ENCODE measurements at regions not wholly inside any gene's neighbourhood (a gene's known extent, or its start where the extent isn't known, plus 50 kb on each side); places are given as distances from the start of the nearest gene placed in this dataset.

GRCh38 chr18:30409120-30409519 is 633.4 kb downstream of the DSC3 start:
- no peak overlapping the region for H3K4me3 ChIP-seq
- no peak for DNase-seq (ENCODE audit: low read depth in 1 of 2, low spot score in 1 of 2)
- WGBS (ENCODE audit: missing lambda C conversion rate), result 0% methylated on average over 3 of the region's 3 CpGs
- H3K4me2 ChIP-seq, result no peak overlapping the region
- TF ChIP-seq BCL3 (IDR thresholded peaks at IDR 0.05) (no peak), NR3C1 (IDR thresholded peaks at IDR 0.05) (no peak), CHD4 (IDR thresholded peaks at IDR 0.05; ENCODE audit: borderline replicate concordance) (no peak), CEBPB (IDR thresholded peaks at IDR 0.05) (no peak), PHF8 (IDR thresholded peaks at IDR 0.05; ENCODE audit: borderline replicate concordance, low read depth) (no peak), CBX2 (IDR thresholded peaks at IDR 0.05; ENCODE audit: borderline replicate concordance, low read depth) (no peak), KDM5A (IDR thresholded peaks at IDR 0.05) (no peak), EP300 (IDR thresholded peaks at IDR 0.05) (no peak), BHLHE40 (IDR thresholded peaks at IDR 0.05; ENCODE audit: low read depth, low read length) (no peak), POLR2A (IDR thresholded peaks at IDR 0.05; ENCODE audit: low read length) (no peak)
- H3K27ac ChIP-seq, result no peak overlapping the region
- POLR2A ChIA-PET, result no interaction called here
- no peak for ATAC-seq
- no peaks in the 10 kb centered on the region for H3K4me1 ChIP-seq
- H3K9me3 ChIP-seq, result no peaks in the 10 kb centered on the region
- CTCF ChIA-PET, result no interaction called here
- no peak for FAIRE-seq

DNA sequence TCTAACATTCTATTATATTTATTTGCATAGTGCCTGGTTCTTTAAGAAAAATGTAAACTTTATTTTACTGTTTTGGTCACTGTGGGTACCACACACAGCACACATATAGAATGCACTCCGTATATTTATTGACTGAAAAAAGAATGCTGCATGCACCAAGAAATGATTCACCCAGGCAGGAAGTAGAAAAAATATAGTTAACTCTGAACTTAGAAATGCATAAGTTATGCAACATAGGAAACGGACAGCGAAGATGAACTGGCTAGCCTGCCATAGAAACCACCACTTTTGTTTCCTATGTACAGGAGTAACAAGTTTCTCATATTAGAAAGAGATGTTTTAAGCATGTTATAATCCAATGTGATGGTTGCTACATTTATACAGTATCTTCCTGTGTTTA is 635.8 kb downstream of the DSC3 start:
- ChIA-PET CTCF (no interaction called here), POLR2A (no interaction called here)
- FAIRE-seq (no peak), ATAC-seq (no peak), DNase-seq (ENCODE audit: low read depth in 1 of 2, low spot score in 1 of 2) (no peak)
- Histone ChIP-seq H3K9me3 (no peaks in the 10 kb centered on the region), H3K4me3 (no peak overlapping the region), H3K27ac (no peak overlapping the region), H3K4me1 (no peaks in the 10 kb centered on the region), H3K4me2 (no peak overlapping the region)
- no peak for TF ChIP-seq EHF (CRISPR knock-in tag; IDR thresholded peaks at IDR 0.05)
- TF ChIP-seq EHMT2 (IDR thresholded peaks at IDR 0.05; ENCODE audit: low read depth), result no peak
- no peak for TF ChIP-seq BCL3 (IDR thresholded peaks at IDR 0.05)
- no peak for TF ChIP-seq RFX5 (IDR thresholded peaks at IDR 0.05)
- TF ChIP-seq, protein P1, sequence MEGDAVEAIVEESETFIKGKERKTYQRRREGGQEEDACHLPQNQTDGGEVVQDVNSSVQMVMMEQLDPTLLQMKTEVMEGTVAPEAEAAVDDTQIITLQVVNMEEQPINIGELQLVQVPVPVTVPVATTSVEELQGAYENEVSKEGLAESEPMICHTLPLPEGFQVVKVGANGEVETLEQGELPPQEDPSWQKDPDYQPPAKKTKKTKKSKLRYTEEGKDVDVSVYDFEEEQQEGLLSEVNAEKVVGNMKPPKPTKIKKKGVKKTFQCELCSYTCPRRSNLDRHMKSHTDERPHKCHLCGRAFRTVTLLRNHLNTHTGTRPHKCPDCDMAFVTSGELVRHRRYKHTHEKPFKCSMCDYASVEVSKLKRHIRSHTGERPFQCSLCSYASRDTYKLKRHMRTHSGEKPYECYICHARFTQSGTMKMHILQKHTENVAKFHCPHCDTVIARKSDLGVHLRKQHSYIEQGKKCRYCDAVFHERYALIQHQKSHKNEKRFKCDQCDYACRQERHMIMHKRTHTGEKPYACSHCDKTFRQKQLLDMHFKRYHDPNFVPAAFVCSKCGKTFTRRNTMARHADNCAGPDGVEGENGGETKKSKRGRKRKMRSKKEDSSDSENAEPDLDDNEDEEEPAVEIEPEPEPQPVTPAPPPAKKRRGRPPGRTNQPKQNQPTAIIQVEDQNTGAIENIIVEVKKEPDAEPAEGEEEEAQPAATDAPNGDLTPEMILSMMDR (IDR thresholded peaks at IDR 0.05), result no peak
- TF ChIP-seq MAFK (IDR thresholded peaks at IDR 0.05; ENCODE audit: partially characterized antibody), result no peak
- TF ChIP-seq TP53 (CRISPR knock-in tag; IDR thresholded peaks at IDR 0.05), result no peak
- no peak for TF ChIP-seq USF2 (IDR thresholded peaks at IDR 0.05)
- TF ChIP-seq, protein P2, sequence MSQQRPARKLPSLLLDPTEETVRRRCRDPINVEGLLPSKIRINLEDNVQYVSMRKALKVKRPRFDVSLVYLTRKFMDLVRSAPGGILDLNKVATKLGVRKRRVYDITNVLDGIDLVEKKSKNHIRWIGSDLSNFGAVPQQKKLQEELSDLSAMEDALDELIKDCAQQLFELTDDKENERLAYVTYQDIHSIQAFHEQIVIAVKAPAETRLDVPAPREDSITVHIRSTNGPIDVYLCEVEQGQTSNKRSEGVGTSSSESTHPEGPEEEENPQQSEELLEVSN (IDR thresholded peaks at IDR 0.05; ENCODE audit: borderline replicate concordance, low read depth), result no peak
- TF ChIP-seq MAZ (IDR thresholded peaks at IDR 0.05; ENCODE audit: borderline replicate concordance, low read depth, low read length), result no peak
- TF ChIP-seq ATOH8 (CRISPR knock-in tag; IDR thresholded peaks at IDR 0.05; ENCODE audit: low read depth), result no peak
- no peak for TF ChIP-seq GATA3 (IDR thresholded peaks at IDR 0.05; ENCODE audit: borderline replicate concordance)
- no peak for TF ChIP-seq HDAC2 (IDR thresholded peaks at IDR 0.05)
- no peak for TF ChIP-seq CHD2 (IDR thresholded peaks at IDR 0.05; ENCODE audit: low read length, partially characterized antibody)
- TF ChIP-seq KDM1A (IDR thresholded peaks at IDR 0.05; ENCODE audit: low read depth), result no peak
- TF ChIP-seq, protein P3, sequence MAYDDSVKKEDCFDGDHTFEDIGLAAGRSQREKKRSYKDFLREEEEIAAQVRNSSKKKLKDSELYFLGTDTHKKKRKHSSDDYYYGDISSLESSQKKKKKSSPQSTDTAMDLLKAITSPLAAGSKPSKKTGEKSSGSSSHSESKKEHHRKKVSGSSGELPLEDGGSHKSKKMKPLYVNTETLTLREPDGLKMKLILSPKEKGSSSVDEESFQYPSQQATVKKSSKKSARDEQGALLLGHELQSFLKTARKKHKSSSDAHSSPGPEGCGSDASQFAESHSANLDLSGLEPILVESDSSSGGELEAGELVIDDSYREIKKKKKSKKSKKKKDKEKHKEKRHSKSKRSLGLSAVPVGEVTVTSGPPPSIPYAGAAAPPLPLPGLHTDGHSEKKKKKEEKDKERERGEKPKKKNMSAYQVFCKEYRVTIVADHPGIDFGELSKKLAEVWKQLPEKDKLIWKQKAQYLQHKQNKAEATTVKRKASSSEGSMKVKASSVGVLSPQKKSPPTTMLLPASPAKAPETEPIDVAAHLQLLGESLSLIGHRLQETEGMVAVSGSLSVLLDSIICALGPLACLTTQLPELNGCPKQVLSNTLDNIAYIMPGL (CRISPR knock-in tag; IDR thresholded peaks at IDR 0.05; ENCODE audit: borderline replicate concordance), result no peak
- 0% methylated on average over 3 of the region's 3 CpGs for WGBS (ENCODE audit: missing lambda C conversion rate)
